SK-N-SH (cell line): ENCODE measurements at regions not wholly inside any gene's neighbourhood (a gene's known extent, or its start where the extent isn't known, plus 50 kb on each side); places are given as distances from the start of the nearest gene placed in this dataset.

Source experiments
- CTCF ChIA-PET: fragments of 300-600, 350-600 bp; formaldehyde crosslinking; extraction: SDS; loops from one replicate; lab custom pipeline; 2021; lab: Yijun Ruan, JAX
- POLR2A ChIA-PET: fragments of 350-600 bp; sonication (Branson Sonifier 250); formaldehyde crosslinking; extraction: SDS; loops from one replicate; lab custom pipeline; 2020; ENCODE audit warnings: antibody characterized with exemption, inconsistent platforms; lab: Yijun Ruan, JAX
- DNase-seq: peaks from one replicate; pipeline ENCODE4 v3.0.0; 2012
- H2AFZ ChIP-seq: fragments of 200-600 bp; sonication (generic); 2 replicates; pipeline ENCODE4 v1.8.1; 2016; ENCODE audit warnings: antibody characterized with exemption, mild to moderate bottlenecking, low read depth
- H3F3A ChIP-seq: fragments of 200-600 bp; sonication (generic); replicated peaks from 2 replicates; pipeline ENCODE3; 2016; ENCODE audit warnings: antibody characterized with exemption, mild to moderate bottlenecking; ENCODE audit not compliant: insufficient read depth
- H3K27ac ChIP-seq, 2 experiments: fragments of 200-500 bp in 1 of 2; fragments of 200-600 bp in 1 of 2; sonication (Bioruptor generic) in 1 of 2; sonication (generic), shearing (Covaris generic) in 1 of 2; 2 replicates each; pipeline versions ENCODE4 v1.5.1 to v1.6.1; 2014 to 2016; ENCODE audit warnings: low read depth in 2 of 2, inconsistent platforms in 1 of 2, low read length in 1 of 2, mild to moderate bottlenecking in 1 of 2, mixed read lengths in 1 of 2
- H3K27me3 ChIP-seq: fragments of 200-600 bp; sonication (generic), shearing (Covaris generic); 2 replicates; pipeline ENCODE4 v1.6.1; 2016; ENCODE audit warnings: mixed run types; ENCODE audit not compliant: insufficient read depth
- H3K36me3 ChIP-seq, 2 experiments: fragments of 200-500 bp in 1 of 2; fragments of 200-600 bp in 1 of 2; sonication (Bioruptor generic) in 1 of 2; sonication (generic) in 1 of 2; replicated peaks in 1 of 2; 2 replicates each; pipeline versions ENCODE3 to v1.5.1; 2014 to 2016; ENCODE audit warnings: low read length in 1 of 2, mild to moderate bottlenecking in 1 of 2; ENCODE audit not compliant: insufficient read depth in 2 of 2, control insufficient read depth in 1 of 2
- H3K4me1 ChIP-seq, 2 experiments: fragments of 200-500 bp in 1 of 2; fragments of 200-600 bp in 1 of 2; sonication (Bioruptor generic) in 1 of 2; sonication (generic), shearing (Covaris generic) in 1 of 2; 2 replicates each; pipeline versions ENCODE4 v1.5.1 to v1.6.1; 2014 to 2016; ENCODE audit warnings: low read depth in 1 of 2, low read length in 1 of 2, mixed run types in 1 of 2; ENCODE audit not compliant: insufficient read depth in 2 of 2, control insufficient read depth in 1 of 2
- H3K4me2 ChIP-seq: fragments of 200-600 bp; sonication (generic), shearing (Covaris generic); 2 replicates; pipeline ENCODE4 v1.6.1; 2017; ENCODE audit warnings: mixed run types
- H3K4me3 ChIP-seq, 2 experiments: fragments of 200-500 bp in 1 of 2; fragments of 200-600 bp in 1 of 2; sonication (Bioruptor generic) in 1 of 2; sonication (generic), shearing (Covaris generic) in 1 of 2; 2 replicates each; pipeline versions ENCODE4 v1.5.1 to v1.8.1; 2014 to 2016; ENCODE audit warnings: low read depth in 2 of 2, inconsistent platforms in 1 of 2, low read length in 1 of 2, mild to moderate bottlenecking in 1 of 2, mixed read lengths in 1 of 2, moderate library complexity in 1 of 2
- H3K79me2 ChIP-seq: fragments of 200-600 bp; sonication (generic); 2 replicates; pipeline ENCODE4 v1.8.1; 2017; ENCODE audit warnings: mild to moderate bottlenecking; ENCODE audit not compliant: insufficient read depth
- H3K9ac ChIP-seq: fragments of 200-600 bp; sonication (generic); 2 replicates; pipeline ENCODE4 v1.6.1; 2017; ENCODE audit warnings: mixed run types
- H3K9me2 ChIP-seq: fragments of 200-600 bp; sonication (generic); 2 replicates; pipeline ENCODE4 v1.6.1; 2017; ENCODE audit warnings: mixed run types
- H3K9me3 ChIP-seq: fragments of 200-600 bp; sonication (generic); 2 replicates; pipeline ENCODE4 v1.6.1; 2017; ENCODE audit warnings: mixed run types, mild to moderate bottlenecking, moderate library complexity
- H4K20me1 ChIP-seq: fragments of 200-600 bp; sonication (generic); 2 replicates; pipeline ENCODE4 v1.6.1; 2017; ENCODE audit warnings: mild to moderate bottlenecking, mixed run types; ENCODE audit not compliant: insufficient read depth
- CTCF ChIP-seq: fragments of 200-600 bp; sonication (generic); IDR thresholded peaks from 2 replicates; pipeline ENCODE4 v1.6.1; 2017; ENCODE audit warnings: antibody characterized with exemption, mild to moderate bottlenecking, moderate library complexity
- ELF1 ChIP-seq: IDR thresholded peaks from 2 replicates; pipeline ENCODE4 v1.4.0; 2012
- EZH2phosphoT487 ChIP-seq: fragments of 200-600 bp; sonication (generic); IDR thresholded peaks from 2 replicates; pipeline ENCODE4 v1.6.1; 2017; ENCODE audit warnings: low read depth, mixed run types, mild to moderate bottlenecking, antibody characterized with exemption, moderate library complexity, borderline replicate concordance
- FOXJ3 ChIP-seq: sonication (generic); formaldehyde crosslinking; IDR thresholded peaks from 2 replicates; pipeline ENCODE4 v1.5.1; 2020; ENCODE audit warnings: mild to moderate bottlenecking, missing genetic modification reagents
- FOXM1 ChIP-seq: IDR thresholded peaks from 2 replicates; pipeline ENCODE4 v1.4.0; 2012; ENCODE audit warnings: low read depth, mild to moderate bottlenecking
- GATA2 ChIP-seq: sonication (generic); formaldehyde crosslinking; IDR thresholded peaks from 2 replicates; pipeline ENCODE4 v1.5.0; 2020; ENCODE audit warnings: mild to moderate bottlenecking, missing genetic modification reagents
- MEF2A ChIP-seq: IDR thresholded peaks from 2 replicates; pipeline ENCODE4 v1.4.0; 2012; ENCODE audit warnings: low read depth, borderline replicate concordance
- POLR2AphosphoS5 ChIP-seq: IDR thresholded peaks from 2 replicates; pipeline ENCODE4 v1.6.1; 2012; ENCODE audit warnings: low read depth, low read length
- RAD21 ChIP-seq: IDR thresholded peaks from 2 replicates; pipeline ENCODE4 v1.6.1; 2012; ENCODE audit warnings: mild to moderate bottlenecking, low read length
- RCOR1 ChIP-seq: fragments of 150-350 bp; IDR thresholded peaks from 2 replicates; pipeline ENCODE4 v1.6.1; 2017; ENCODE audit warnings: antibody characterized with exemption, low read length
- RXRA ChIP-seq: IDR thresholded peaks from 2 replicates; pipeline ENCODE4 v1.4.0; 2012; ENCODE audit warnings: low read depth, mild to moderate bottlenecking, borderline replicate concordance
- TCF12 ChIP-seq: IDR thresholded peaks from 2 replicates; pipeline ENCODE4 v1.4.0; 2012
- TEAD4 ChIP-seq: IDR thresholded peaks from 2 replicates; pipeline ENCODE4 v1.4.0; 2012; ENCODE audit warnings: mild to moderate bottlenecking, borderline replicate concordance; ENCODE audit not compliant: insufficient read depth
- WGBS: methylation state at CpG from one replicate; pipeline ENCODE4 v1.1.6; 2017; ENCODE audit warnings: low lambda C conversion rate; 5-methylcytosine and 5-hydroxymethylcytosine counted together

- Histone ChIP-seq H3K79me2 (no peaks in the 10 kb centered on the region), H3K27ac (no peak overlapping the region), H3K4me1 (peaks cover 0 to 9% of the 10 kb centered on the region in 2 experiments; a peak in 2 of 4 replicates), H3K4me3 (no peak overlapping the region), H2AFZ (no peak overlapping the region), H3K27me3 (no peaks in the 10 kb centered on the region), H3K9ac (no peak overlapping the region), H3K9me2 (0 out of 2 replicates have a peak, but pooled peaks cover 3% of the 10 kb centered on the region), H3K9me3 (no peaks in the 10 kb centered on the region), H3K36me3 (no peaks in the 10 kb centered on the region), H4K20me1 (no peaks in the 10 kb centered on the region), H3K4me2 (no peak overlapping the region), H3F3A (no peaks in the 10 kb centered on the region)
- DNase-seq, result no peak
- POLR2A ChIA-PET, result no interaction called here
- TF ChIP-seq EZH2phosphoT487, result no peak
- TF ChIP-seq POLR2AphosphoS5, result no peak
- no peak for TF ChIP-seq FOXJ3 (CRISPR knock-in tag)
- TF ChIP-seq RAD21, result no peak
- no peak for TF ChIP-seq MEF2A
- no peak for TF ChIP-seq FOXM1
- TF ChIP-seq ELF1, result no peak
- no peak for TF ChIP-seq CTCF
- no peak for TF ChIP-seq TCF12
- TF ChIP-seq GATA2 (CRISPR knock-in tag), result no peak
- CTCF ChIA-PET, result no interaction called here
- 24% methylated on average over 2 of the region's 2 CpGs for WGBS
Measured at GRCh38 chr7:11952972-11953371, 121.0 kb upstream of the THSD7A start.

- no peaks in the 10 kb centered on the region for H3F3A ChIP-seq
- H3K9ac ChIP-seq, result no peak overlapping the region
- H3K27me3 ChIP-seq, result no peaks in the 10 kb centered on the region
- no peak overlapping the region for H3K27ac ChIP-seq
- WGBS, result 64% methylated on average over 5 of the region's 5 CpGs
- no peak overlapping the region for H3K4me3 ChIP-seq
- no peaks in the 10 kb centered on the region for H3K9me3 ChIP-seq
- H3K79me2 ChIP-seq, result no peaks in the 10 kb centered on the region
- DNase-seq, result no peak
- 0 out of 2 replicates have a peak, but pooled peaks cover 3% of the 10 kb centered on the region for H3K9me2 ChIP-seq
- H4K20me1 ChIP-seq, result no peaks in the 10 kb centered on the region
- TF ChIP-seq RCOR1, result no peak
- no peak for TF ChIP-seq TCF12
- TF ChIP-seq TEAD4, result no peak
- no peak for TF ChIP-seq RXRA
- peaks cover 0 to 4% of the 10 kb centered on the region in 2 experiments; a peak in 2 of 4 replicates for H3K4me1 ChIP-seq
- POLR2A ChIA-PET, result no interaction called here
- H3K4me2 ChIP-seq, result no peak overlapping the region
- CTCF ChIA-PET, result no interaction called here
- H3K36me3 ChIP-seq, result no peaks in the 10 kb centered on the region
- H2AFZ ChIP-seq, result no peak overlapping the region
Measured at GRCh38 chr7:11956991-11957390, 125.0 kb upstream of the THSD7A start.
